Subcutaneous abdominal adipose tissue (tissue), 5 donors: ENCODE measurements at regions not wholly inside any gene's neighbourhood (a gene's known extent, or its start where the extent isn't known, plus 50 kb on each side); places are given as distances from the start of the nearest gene placed in this dataset.

Experiments
- H3K27ac ChIP-seq: one replicate; pipeline ENCODE4 v1.7.0; 2013; ENCODE audit warnings: low read depth, mild to moderate bottlenecking, inconsistent platforms, low read length, moderate library complexity
- H3K27me3 ChIP-seq, 5 donors: one replicate each; pipeline ENCODE4 v1.7.0; 2013; ENCODE audit warnings: low read length in 5 of 5, inconsistent platforms in 1 of 5; ENCODE audit not compliant: control insufficient read depth in 5 of 5, insufficient read depth in 4 of 5
- H3K36me3 ChIP-seq, 5 donors: one replicate each; pipeline ENCODE4 v1.7.0; 2013; ENCODE audit warnings: low read length in 5 of 5; ENCODE audit not compliant: control insufficient read depth in 5 of 5, insufficient read depth in 5 of 5
- H3K4me1 ChIP-seq, 5 donors: one replicate each; pipeline ENCODE4 v1.7.0; 2013; ENCODE audit warnings: low read length in 5 of 5, mild to moderate bottlenecking in 3 of 5, moderate library complexity in 1 of 5; ENCODE audit not compliant: control insufficient read depth in 5 of 5, insufficient read depth in 5 of 5
- H3K4me3 ChIP-seq, 5 donors: one replicate each; pipeline ENCODE4 v1.7.0; 2013; ENCODE audit warnings: low read length in 5 of 5, low read depth in 1 of 5
- H3K9ac ChIP-seq, 5 donors: one replicate each; pipeline ENCODE4 v1.7.0; 2013; ENCODE audit warnings: low read length in 5 of 5, mild to moderate bottlenecking in 4 of 5, moderate library complexity in 3 of 5
- H3K9me3 ChIP-seq, 5 donors: one replicate each; pipeline ENCODE4 v1.7.0; 2013; ENCODE audit warnings: low read length in 5 of 5; ENCODE audit not compliant: control insufficient read depth in 5 of 5
- donor health status: healthy.
- donor health status: healthy.
- donor health status: healthy.
- donor health status: healthy.
- donor health status: healthy.

GRCh38 chr18:39487932-39488331 is 1922.3 kb upstream of the CELF4 start:
- H3K27me3 ChIP-seq = no peaks in the 10 kb centered on the region
- H3K4me1 ChIP-seq = peaks cover 0 to 3% (median 0%) of the 10 kb centered on the region in 5 donors
- H3K27ac ChIP-seq = no peak overlapping the region
- no peak overlapping the region for H3K4me3 ChIP-seq
- H3K9me3 ChIP-seq = no peaks in the 10 kb centered on the region
- H3K36me3 ChIP-seq = no peaks in the 10 kb centered on the region
- H3K9ac ChIP-seq = no peak overlapping the region

- Histone ChIP-seq H3K9ac (no peak overlapping the region), H3K36me3 (no peaks in the 10 kb centered on the region), H3K27me3 (no peaks in the 10 kb centered on the region), H3K4me3 (no peak overlapping the region), H3K9me3 (no peaks in the 10 kb centered on the region), H3K4me1 (peaks cover 0 to 3% (median 0%) of the 10 kb centered on the region in 5 donors), H3K27ac (no peak overlapping the region)
Observed at GRCh38 chr18:39486268-39486667, 1920.7 kb upstream of the CELF4 start.

DNA sequence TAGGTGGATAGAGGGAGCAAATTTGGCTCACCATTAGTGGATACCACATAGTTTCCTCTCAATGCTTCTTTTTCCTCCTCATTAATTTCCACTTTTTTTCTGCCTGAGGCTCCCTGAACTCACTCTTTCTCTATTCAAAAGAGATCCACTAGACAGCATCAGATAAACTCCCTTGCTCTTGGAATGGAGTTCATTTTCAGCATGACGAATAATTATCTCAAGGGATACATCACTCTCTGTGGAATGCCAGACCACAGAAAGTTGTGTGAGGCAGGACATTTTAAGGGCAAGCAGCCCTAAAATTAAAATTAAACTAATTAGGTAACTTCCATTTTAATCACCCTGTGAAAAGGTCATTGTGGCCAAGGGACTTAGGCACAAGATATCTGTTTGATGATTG is 1920.1 kb upstream of the CELF4 start:
- Histone ChIP-seq H3K4me3 (no peak overlapping the region), H3K9ac (no peak overlapping the region), H3K27ac (no peak overlapping the region), H3K9me3 (no peaks in the 10 kb centered on the region), H3K27me3 (no peaks in the 10 kb centered on the region), H3K4me1 (peaks cover 0 to 3% (median 0%) of the 10 kb centered on the region in 5 donors), H3K36me3 (no peaks in the 10 kb centered on the region)

DNA sequence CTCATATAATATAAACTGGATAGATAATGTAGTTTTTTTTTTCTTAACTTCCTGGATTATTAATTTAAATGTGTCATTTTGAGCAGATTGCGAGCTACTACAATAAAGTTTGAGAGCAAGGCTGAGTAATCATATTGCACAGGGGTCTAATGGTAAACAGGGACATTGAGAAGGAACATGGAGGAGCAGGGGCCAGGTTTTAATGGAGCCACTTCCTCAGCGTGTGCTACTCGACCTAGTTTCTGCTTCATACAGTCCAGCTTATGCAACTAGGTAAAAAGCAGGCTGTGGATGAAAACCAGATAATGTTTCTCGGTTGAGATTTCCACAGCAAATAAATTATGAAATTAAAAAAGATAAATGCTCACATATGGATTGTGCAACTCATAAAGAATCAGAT is 1915.7 kb upstream of the CELF4 start:
- Histone ChIP-seq H3K9ac (no peak overlapping the region), H3K4me3 (no peak overlapping the region), H3K36me3 (no peaks in the 10 kb centered on the region), H3K27ac (no peak overlapping the region), H3K4me1 (peaks cover 0 to 3% (median 0%) of the 10 kb centered on the region in 5 donors), H3K27me3 (no peaks in the 10 kb centered on the region), H3K9me3 (no peaks in the 10 kb centered on the region)

DNA sequence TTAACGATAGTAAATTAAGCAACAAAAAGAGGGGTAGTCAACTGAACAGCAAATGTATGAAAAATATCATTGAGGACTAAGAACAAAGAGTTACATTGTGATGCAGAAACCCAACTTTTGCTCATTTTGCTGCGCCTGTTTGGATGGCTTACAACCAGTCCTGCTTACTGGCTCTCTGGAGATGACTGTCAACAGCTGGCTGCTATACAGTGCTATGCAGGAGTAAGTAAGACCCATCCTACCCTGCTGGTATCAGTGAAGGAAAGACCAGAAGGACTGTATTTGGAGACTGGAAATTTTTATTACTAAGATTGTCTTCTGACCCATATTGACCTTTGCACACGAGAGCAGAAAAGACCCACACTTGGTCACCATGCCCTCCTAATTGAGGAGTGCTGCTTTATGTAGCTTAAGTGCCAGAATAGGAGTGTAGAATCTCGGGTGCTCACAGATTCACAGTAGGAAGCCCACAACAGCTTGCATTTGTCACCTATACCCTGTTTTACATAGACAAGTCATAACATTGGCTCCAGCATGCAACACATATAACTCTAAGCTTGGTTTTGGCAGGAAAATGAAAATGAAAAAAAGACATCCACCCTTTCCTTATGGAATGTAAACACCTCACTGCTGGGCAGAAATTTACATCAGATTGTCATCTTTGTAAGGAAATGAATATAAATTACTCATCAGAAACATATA is 1915.0 kb upstream of the CELF4 start:
- Histone ChIP-seq H3K4me3 (no peak overlapping the region), H3K36me3 (no peaks in the 10 kb centered on the region), H3K27ac (no peak overlapping the region), H3K27me3 (no peaks in the 10 kb centered on the region), H3K4me1 (no peaks in the 10 kb centered on the region), H3K9ac (no peak overlapping the region), H3K9me3 (no peaks in the 10 kb centered on the region)

GRCh38 chr18:39464006-39464405 is 1898.4 kb upstream of the CELF4 start:
- Histone ChIP-seq H3K9ac (no peak overlapping the region), H3K27me3 (no peaks in the 10 kb centered on the region), H3K36me3 (no peaks in the 10 kb centered on the region), H3K4me1 (no peaks in the 10 kb centered on the region), H3K27ac (no peak overlapping the region), H3K4me3 (no peak overlapping the region), H3K9me3 (no peaks in the 10 kb centered on the region)

DNA sequence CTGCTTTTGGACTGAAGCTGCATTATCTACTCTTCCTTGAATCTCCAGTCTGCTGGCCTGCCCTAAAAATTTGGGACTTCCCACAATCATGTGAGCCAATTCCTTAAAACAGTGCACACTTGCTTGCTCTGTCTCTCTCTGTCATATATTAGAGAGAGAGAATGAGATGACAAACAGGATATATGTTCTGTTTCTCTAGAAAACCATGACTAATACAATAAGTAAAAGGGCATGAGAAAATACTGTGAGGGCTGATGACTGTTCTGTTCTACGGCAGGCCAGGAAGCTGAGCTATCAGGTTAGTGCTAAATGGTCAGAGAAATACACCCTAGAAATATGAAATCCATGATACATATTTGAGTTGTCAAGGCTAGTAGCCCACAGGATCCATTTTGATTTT is 1896.8 kb upstream of the CELF4 start:
- Histone ChIP-seq H3K36me3 (no peaks in the 10 kb centered on the region), H3K9ac (no peak overlapping the region), H3K4me1 (no peaks in the 10 kb centered on the region), H3K9me3 (peaks cover 0 to 3% (median 0%) of the 10 kb centered on the region in 5 donors), H3K27me3 (no peaks in the 10 kb centered on the region), H3K27ac (no peak overlapping the region), H3K4me3 (no peak overlapping the region)

DNA sequence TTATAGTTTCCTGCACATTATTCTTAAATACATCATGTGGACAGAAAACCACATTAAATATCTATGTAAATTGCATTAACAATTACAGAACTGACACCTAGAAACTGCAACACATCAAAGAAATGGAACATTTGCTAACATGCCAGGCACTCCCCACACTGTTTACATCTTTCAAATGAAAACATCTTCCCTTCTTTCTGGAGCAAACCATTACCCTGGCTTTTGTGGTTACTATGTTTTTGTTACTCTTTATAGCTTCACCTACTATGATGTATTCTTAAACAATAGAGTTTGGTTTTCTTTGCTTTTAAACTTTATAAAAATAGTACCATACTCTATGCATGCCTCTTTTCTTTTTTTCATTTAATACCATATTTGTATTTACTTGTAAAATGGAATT is 1894.5 kb upstream of the CELF4 start:
- H3K4me1 ChIP-seq = peaks cover 0 to 3% (median under 1%) of the 10 kb centered on the region in 5 donors
- no peak overlapping the region for H3K9ac ChIP-seq
- no peaks in the 10 kb centered on the region for H3K36me3 ChIP-seq
- no peak overlapping the region for H3K4me3 ChIP-seq
- H3K27ac ChIP-seq = no peak overlapping the region
- peaks cover 0 to 3% (median 0%) of the 10 kb centered on the region in 5 donors for H3K9me3 ChIP-seq
- H3K27me3 ChIP-seq = no peaks in the 10 kb centered on the region

- Histone ChIP-seq H3K36me3 (no peaks in the 10 kb centered on the region), H3K27me3 (no peaks in the 10 kb centered on the region), H3K4me3 (no peak overlapping the region), H3K4me1 (peaks cover 3 to 23% (median 18%) of the 10 kb centered on the region in 5 donors), H3K27ac (no peak overlapping the region), H3K9ac (no peak overlapping the region), H3K9me3 (peaks cover 0 to 3% (median 0%) of the 10 kb centered on the region in 5 donors)
Observed at GRCh38 chr18:39455285-39455684, 1889.7 kb upstream of the CELF4 start.

GRCh38 chr18:39454866-39455265 is 1889.3 kb upstream of the CELF4 start:
- H3K4me1 ChIP-seq = peaks cover 3 to 23% (median 18%) of the 10 kb centered on the region in 5 donors
- H3K4me3 ChIP-seq = no peak overlapping the region
- no peaks in the 10 kb centered on the region for H3K27me3 ChIP-seq
- no peak overlapping the region for H3K9ac ChIP-seq
- H3K36me3 ChIP-seq = no peaks in the 10 kb centered on the region
- H3K27ac ChIP-seq = no peak overlapping the region
- H3K9me3 ChIP-seq = peaks cover 0 to 3% (median 0%) of the 10 kb centered on the region in 5 donors
